ENCODE measurements at regions not wholly inside any gene's neighbourhood (a gene's known extent, or its start where the extent isn't known, plus 50 kb on each side); places are given as distances from the start of the nearest gene placed in this dataset.

DNA sequence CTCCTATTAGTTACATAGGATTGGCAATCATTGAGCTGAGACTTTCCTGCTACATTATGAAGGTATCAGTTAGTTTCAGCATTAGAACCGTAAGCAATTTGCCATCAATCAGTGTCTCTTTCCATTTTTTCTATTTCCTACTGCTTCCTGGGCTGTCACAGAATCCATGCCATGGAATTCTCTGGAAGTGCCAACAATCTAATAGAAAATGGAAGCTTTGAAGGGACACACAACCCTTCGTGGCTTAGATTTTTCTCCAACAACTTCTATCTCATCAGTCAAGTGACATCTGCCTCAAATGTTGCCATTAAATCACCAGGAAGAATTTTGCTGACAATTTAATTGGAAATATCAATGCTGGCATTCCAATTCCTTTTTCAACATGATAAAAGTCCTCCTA, 183.5 kb upstream of the PARD3B start:
- TF ChIP-seq EP300 (IDR thresholded peaks at IDR 0.05): no peak
- no peak for TF ChIP-seq POLR2AphosphoS5 (IDR thresholded peaks at IDR 0.05)
- TF ChIP-seq, protein P1, sequence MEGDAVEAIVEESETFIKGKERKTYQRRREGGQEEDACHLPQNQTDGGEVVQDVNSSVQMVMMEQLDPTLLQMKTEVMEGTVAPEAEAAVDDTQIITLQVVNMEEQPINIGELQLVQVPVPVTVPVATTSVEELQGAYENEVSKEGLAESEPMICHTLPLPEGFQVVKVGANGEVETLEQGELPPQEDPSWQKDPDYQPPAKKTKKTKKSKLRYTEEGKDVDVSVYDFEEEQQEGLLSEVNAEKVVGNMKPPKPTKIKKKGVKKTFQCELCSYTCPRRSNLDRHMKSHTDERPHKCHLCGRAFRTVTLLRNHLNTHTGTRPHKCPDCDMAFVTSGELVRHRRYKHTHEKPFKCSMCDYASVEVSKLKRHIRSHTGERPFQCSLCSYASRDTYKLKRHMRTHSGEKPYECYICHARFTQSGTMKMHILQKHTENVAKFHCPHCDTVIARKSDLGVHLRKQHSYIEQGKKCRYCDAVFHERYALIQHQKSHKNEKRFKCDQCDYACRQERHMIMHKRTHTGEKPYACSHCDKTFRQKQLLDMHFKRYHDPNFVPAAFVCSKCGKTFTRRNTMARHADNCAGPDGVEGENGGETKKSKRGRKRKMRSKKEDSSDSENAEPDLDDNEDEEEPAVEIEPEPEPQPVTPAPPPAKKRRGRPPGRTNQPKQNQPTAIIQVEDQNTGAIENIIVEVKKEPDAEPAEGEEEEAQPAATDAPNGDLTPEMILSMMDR (IDR thresholded peaks at IDR 0.05): no peak
